Tibial artery (tissue), 4 donors: ENCODE measurements at regions not wholly inside any gene's neighbourhood (a gene's known extent, or its start where the extent isn't known, plus 50 kb on each side); places are given as distances from the start of the nearest gene placed in this dataset.

ENCODE experiments used
- DNase-seq, 2 donors: peaks; one replicate each; pipeline ENCODE4 v3.0.0-alpha.2; 2019
- H3K27ac ChIP-seq, 2 donors: fragments of 200-600 bp; sonication (generic) in 1 of 2; 1 replicate in 1 of 2; 2 replicates in 1 of 2; pipeline ENCODE4 v1.5.1; 2018 to 2019; ENCODE audit warnings: mild to moderate bottlenecking in 1 of 2
- H3K27me3 ChIP-seq, 2 donors: fragments of 200-600 bp; sonication (generic) in 1 of 2; one replicate each; pipeline versions ENCODE4 v1.5.1 to v1.6.0; 2016 to 2019
- H3K36me3 ChIP-seq, 3 donors: fragments of 200-600 bp; sonication (generic) in 2 of 3; one replicate each; pipeline ENCODE4 v1.5.1; 2016 to 2019; ENCODE audit warnings: mild to moderate bottlenecking in 2 of 3
- H3K4me1 ChIP-seq, 4 donors: fragments of 200-600 bp; sonication (generic) in 2 of 4; 1 replicate in 3 of 4; 2 replicates in 1 of 4; pipeline ENCODE4 v1.5.1; 2016 to 2019
- H3K4me3 ChIP-seq, 2 donors: fragments of 200-600 bp; sonication (generic) in 1 of 2; 1 replicate in 1 of 2; 2 replicates in 1 of 2; pipeline ENCODE4 v1.5.1; 2018 to 2019; ENCODE audit warnings: mild to moderate bottlenecking in 2 of 2
- H3K9me3 ChIP-seq, 3 donors: fragments of 200-600 bp; sonication (generic) in 1 of 3; one replicate each; pipeline ENCODE4 v1.5.1; 2016 to 2019
- CTCF ChIP-seq, 2 experiments: fragments of 200-600 bp in 1 of 2; fragments of 450-650 bp in 1 of 2; IDR thresholded peaks; one replicate each; pipeline ENCODE4 v1.5.1; 2017 to 2019; ENCODE audit warnings: antibody characterized with exemption in 2 of 2, mild to moderate bottlenecking in 1 of 2, moderate library complexity in 1 of 2
- intact Hi-C: fragments of 100-400 bp; cut with DNase I; formaldehyde crosslinking; loops from one replicate; pipeline ENCODE4 v1.15.0; 2023; ENCODE audit warnings: low total_unique reads

DNA sequence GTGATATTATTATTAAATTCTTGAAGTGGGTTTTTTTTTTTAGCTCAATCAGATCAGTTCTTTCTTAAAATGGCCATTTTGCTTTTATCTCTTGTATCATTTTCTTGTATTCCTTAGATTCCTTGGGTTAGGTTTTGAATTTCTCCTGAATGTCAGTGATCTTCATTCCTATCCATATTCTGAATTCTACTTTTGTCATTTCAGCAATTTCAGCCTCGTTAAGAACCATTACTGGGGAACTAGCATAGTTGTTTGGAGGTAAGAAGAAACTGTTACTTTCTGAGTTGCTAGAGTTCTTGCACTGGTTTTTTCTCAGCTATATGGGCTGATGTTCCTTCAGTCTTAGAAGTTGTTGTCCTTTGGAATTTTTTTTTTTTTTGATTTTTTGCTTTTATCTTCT lies 293.1 kb downstream of the MAP2K4 start:
- Histone ChIP-seq H3K4me3 (no peak overlapping the region), H3K27me3 (no peaks in the 10 kb centered on the region), H3K4me1 (peaks cover 0 to 16% (median 5%) of the 10 kb centered on the region in 4 donors), H3K27ac (no peak overlapping the region), H3K36me3 (no peaks in the 10 kb centered on the region), H3K9me3 (peaks cover 0 to 8% (median 0%) of the 10 kb centered on the region in 3 donors)
- TF ChIP-seq CTCF (IDR thresholded peaks at IDR 0.05), result no peak
- DNase-seq, result no peak
- intact Hi-C loops, result no loop called here

DNA sequence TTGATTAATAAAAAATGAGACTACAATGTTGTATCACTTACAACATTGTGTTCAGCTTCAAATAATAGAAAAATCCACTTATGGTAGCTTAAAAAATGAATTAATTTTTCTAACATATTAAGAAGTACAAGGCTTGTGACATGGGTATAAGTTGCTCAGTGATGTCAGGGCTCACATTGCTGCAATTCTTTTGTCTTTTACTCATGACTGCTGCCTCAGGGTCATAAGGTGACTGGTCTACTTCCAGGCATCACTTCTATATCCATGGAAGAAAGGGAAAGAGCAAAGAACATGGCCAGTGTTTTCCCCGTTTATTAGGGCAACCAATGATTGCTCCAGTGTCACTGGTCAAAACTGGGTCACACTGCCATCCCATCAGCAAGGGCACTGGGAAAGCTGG lies 295.3 kb downstream of the MAP2K4 start:
- no peaks in the 10 kb centered on the region for H3K27me3 ChIP-seq
- peaks cover 0 to 37% (median 10%) of the 10 kb centered on the region in 4 donors for H3K4me1 ChIP-seq
- DNase-seq, result no peak
- H3K27ac ChIP-seq, result no peak overlapping the region
- TF ChIP-seq CTCF (IDR thresholded peaks at IDR 0.05), result no peak
- H3K4me3 ChIP-seq, result no peak overlapping the region
- intact Hi-C loops, result no loop called here
- no peaks in the 10 kb centered on the region for H3K36me3 ChIP-seq
- peaks cover 0 to 8% (median 0%) of the 10 kb centered on the region in 3 donors for H3K9me3 ChIP-seq

DNA sequence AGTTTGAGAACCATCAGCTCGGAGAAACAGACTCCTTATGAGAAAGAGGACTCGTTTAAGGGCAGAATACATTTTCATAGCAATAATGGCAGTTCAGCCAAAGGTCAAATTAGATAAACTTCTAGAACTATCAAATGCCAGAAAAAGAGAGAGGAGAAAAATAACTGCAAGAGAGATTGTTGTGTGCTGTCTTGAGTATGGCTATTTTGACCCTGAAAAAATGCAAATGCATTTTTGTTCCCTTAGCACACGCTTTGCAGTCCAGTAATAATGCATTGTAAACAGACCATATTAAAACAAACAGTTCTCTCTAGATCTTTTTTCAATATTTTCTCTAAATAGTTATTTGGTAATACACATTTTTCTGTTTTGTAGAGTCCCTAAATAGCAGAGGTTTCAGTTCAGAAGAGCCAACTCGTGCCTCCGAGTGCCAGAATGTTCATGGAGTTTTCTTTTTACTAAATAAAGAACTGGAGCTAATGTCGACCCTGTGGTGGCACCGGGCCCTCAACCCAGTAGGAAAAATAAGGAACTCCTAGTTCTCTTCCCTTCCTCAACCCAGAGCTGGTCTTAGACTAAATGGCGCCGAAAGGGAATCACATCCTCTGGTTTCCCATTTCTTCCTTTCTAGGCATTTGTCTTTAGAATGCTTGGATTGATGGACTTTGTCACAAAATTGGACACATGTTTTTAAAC lies 298.0 kb downstream of the MAP2K4 start:
- Histone ChIP-seq H3K27me3 (no peaks in the 10 kb centered on the region), H3K4me3 (no peak overlapping the region), H3K36me3 (no peaks in the 10 kb centered on the region), H3K4me1 (peaks cover 0 to 37% (median 10%) of the 10 kb centered on the region in 4 donors), H3K9me3 (no peaks in the 10 kb centered on the region), H3K27ac (peak overlapping the region; percentile 77 to 78)
- intact Hi-C loops, result no loop called here
- DNase-seq, result peak; percentile 58 to 85
- no peak for TF ChIP-seq CTCF (IDR thresholded peaks at IDR 0.05)

GRCh38 chr17:12320286-12320685 lies 299.6 kb downstream of the MAP2K4 start:
- H3K4me1 ChIP-seq, result peaks cover 0 to 37% (median 10%) of the 10 kb centered on the region in 4 donors
- no peak for DNase-seq
- H3K36me3 ChIP-seq, result no peaks in the 10 kb centered on the region
- H3K27me3 ChIP-seq, result no peaks in the 10 kb centered on the region
- H3K9me3 ChIP-seq, result no peaks in the 10 kb centered on the region
- intact Hi-C loops, result no loop called here
- H3K4me3 ChIP-seq, result no peak overlapping the region
- peak overlapping the region; percentile 77 to 78 for H3K27ac ChIP-seq
- TF ChIP-seq CTCF (IDR thresholded peaks at IDR 0.05), result no peak

GRCh38 chr17:12328204-12328603 lies 307.5 kb downstream of the MAP2K4 start:
- Histone ChIP-seq H3K4me1 (no peaks in the 10 kb centered on the region), H3K36me3 (peaks cover 0 to 5% (median 0%) of the 10 kb centered on the region in 3 donors), H3K27me3 (no peaks in the 10 kb centered on the region), H3K27ac (no peak overlapping the region), H3K4me3 (no peak overlapping the region), H3K9me3 (peaks cover 0 to 3% (median 0%) of the 10 kb centered on the region in 3 donors)
- intact Hi-C loops, result no loop called here
- DNase-seq, result no peak
- TF ChIP-seq CTCF (IDR thresholded peaks at IDR 0.05), result no peak
